Tibial artery (tissue), 4 donors: ENCODE measurements at regions not wholly inside any gene's neighbourhood (a gene's known extent, or its start where the extent isn't known, plus 50 kb on each side); places are given as distances from the start of the nearest gene placed in this dataset.

Source experiments
- DNase-seq, 2 donors: peaks; one replicate each; pipeline ENCODE4 v3.0.0-alpha.2; 2019
- H3K27ac ChIP-seq, 2 donors: fragments of 200-600 bp; sonication (generic) in 1 of 2; 1 replicate in 1 of 2; 2 replicates in 1 of 2; pipeline ENCODE4 v1.5.1; 2018 to 2019; ENCODE audit warnings: mild to moderate bottlenecking in 1 of 2
- H3K27me3 ChIP-seq, 2 donors: fragments of 200-600 bp; sonication (generic) in 1 of 2; one replicate each; pipeline versions ENCODE4 v1.5.1 to v1.6.0; 2016 to 2019
- H3K36me3 ChIP-seq, 3 donors: fragments of 200-600 bp; sonication (generic) in 2 of 3; one replicate each; pipeline ENCODE4 v1.5.1; 2016 to 2019; ENCODE audit warnings: mild to moderate bottlenecking in 2 of 3
- H3K4me1 ChIP-seq, 4 donors: fragments of 200-600 bp; sonication (generic) in 2 of 4; 1 replicate in 3 of 4; 2 replicates in 1 of 4; pipeline ENCODE4 v1.5.1; 2016 to 2019
- H3K4me3 ChIP-seq, 2 donors: fragments of 200-600 bp; sonication (generic) in 1 of 2; 1 replicate in 1 of 2; 2 replicates in 1 of 2; pipeline ENCODE4 v1.5.1; 2018 to 2019; ENCODE audit warnings: mild to moderate bottlenecking in 2 of 2
- H3K9me3 ChIP-seq, 3 donors: fragments of 200-600 bp; sonication (generic) in 1 of 3; one replicate each; pipeline ENCODE4 v1.5.1; 2016 to 2019
- intact Hi-C: fragments of 100-400 bp; cut with DNase I; formaldehyde crosslinking; loops from one replicate; pipeline ENCODE4 v1.15.0; 2023; ENCODE audit warnings: low total_unique reads
- TF ChIP-seq, protein P1 (sequence below), 2 experiments: fragments of 200-600 bp in 1 of 2; fragments of 450-650 bp in 1 of 2; IDR thresholded peaks; one replicate each; pipeline ENCODE4 v1.5.1; 2017 to 2019; ENCODE audit warnings: antibody characterized with exemption in 2 of 2, mild to moderate bottlenecking in 1 of 2, moderate library complexity in 1 of 2

DNA sequence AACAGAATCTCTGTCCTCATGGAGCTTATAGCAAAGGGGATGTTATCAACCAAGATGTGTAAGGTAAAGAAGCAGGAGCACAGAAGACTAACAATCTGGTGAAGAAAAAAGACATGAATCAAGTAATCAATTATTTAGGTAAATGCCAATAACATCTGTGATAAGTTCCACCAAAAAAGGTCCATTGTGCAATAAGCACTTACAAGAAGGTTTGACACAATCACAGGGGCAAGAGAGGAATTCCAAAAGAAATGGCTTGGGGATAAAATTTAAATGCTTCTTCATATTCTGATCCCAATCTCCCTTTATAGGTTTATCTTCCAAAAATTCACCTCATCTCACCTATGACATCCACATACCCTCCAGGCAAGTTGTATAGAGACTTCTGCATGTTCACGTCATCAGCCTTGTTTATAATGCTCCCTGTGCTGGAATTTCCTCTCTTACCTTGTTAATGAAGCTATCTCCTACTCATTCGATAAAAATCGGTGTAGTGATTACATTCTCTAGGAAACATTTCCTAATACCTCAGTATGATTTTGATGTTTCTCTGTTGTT is 53.6 kb upstream of the DPT start:
- intact Hi-C loops, result no loop called here
- no peaks in the 10 kb centered on the region for H3K27me3 ChIP-seq
- DNase-seq, result no peak
- no peak overlapping the region for H3K27ac ChIP-seq
- H3K36me3 ChIP-seq, result no peaks in the 10 kb centered on the region
- H3K4me1 ChIP-seq, result no peaks in the 10 kb centered on the region
- TF ChIP-seq, protein P1, sequence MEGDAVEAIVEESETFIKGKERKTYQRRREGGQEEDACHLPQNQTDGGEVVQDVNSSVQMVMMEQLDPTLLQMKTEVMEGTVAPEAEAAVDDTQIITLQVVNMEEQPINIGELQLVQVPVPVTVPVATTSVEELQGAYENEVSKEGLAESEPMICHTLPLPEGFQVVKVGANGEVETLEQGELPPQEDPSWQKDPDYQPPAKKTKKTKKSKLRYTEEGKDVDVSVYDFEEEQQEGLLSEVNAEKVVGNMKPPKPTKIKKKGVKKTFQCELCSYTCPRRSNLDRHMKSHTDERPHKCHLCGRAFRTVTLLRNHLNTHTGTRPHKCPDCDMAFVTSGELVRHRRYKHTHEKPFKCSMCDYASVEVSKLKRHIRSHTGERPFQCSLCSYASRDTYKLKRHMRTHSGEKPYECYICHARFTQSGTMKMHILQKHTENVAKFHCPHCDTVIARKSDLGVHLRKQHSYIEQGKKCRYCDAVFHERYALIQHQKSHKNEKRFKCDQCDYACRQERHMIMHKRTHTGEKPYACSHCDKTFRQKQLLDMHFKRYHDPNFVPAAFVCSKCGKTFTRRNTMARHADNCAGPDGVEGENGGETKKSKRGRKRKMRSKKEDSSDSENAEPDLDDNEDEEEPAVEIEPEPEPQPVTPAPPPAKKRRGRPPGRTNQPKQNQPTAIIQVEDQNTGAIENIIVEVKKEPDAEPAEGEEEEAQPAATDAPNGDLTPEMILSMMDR (IDR thresholded peaks at IDR 0.05), result no peak
- no peak overlapping the region for H3K4me3 ChIP-seq
- H3K9me3 ChIP-seq, result no peaks in the 10 kb centered on the region

DNA sequence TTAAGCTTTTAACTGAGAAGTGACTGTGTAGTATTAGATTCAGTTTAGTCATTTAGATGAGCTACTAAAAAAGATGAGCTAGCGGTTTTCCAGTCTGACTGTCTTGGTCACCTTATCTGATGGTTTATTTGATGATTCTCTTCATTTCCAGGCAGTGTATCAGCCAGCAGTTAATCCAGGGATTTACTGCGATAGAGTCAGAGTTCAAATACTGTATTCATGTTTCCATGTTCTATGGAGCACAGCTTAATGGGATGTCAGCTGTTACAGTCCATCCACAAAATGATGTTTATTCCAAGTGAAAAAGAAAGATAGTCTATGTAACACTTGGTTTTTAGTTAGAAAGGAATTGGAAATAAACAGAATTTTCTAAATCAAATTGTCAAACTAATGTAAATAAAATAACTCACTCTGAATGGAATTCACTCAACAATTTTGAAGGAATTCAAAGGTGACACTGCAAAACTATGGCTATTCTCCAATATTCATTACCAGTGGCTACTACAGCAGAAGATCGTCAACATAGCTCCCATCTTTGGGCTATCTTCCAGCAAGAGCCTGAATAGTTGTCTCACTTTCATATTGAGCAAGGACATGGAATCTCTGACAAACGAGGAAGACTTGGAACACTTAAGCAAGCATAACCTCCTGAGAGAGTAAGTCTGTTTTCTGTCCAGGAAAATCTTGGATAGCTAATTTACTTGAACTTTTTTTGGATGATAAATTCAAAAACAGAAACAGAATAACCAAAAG is 54.6 kb upstream of the DPT start:
- DNase-seq, result peak in 1 of 2 donors; percentile 28
- no peak overlapping the region for H3K4me3 ChIP-seq
- intact Hi-C loops, result no loop called here

DNA sequence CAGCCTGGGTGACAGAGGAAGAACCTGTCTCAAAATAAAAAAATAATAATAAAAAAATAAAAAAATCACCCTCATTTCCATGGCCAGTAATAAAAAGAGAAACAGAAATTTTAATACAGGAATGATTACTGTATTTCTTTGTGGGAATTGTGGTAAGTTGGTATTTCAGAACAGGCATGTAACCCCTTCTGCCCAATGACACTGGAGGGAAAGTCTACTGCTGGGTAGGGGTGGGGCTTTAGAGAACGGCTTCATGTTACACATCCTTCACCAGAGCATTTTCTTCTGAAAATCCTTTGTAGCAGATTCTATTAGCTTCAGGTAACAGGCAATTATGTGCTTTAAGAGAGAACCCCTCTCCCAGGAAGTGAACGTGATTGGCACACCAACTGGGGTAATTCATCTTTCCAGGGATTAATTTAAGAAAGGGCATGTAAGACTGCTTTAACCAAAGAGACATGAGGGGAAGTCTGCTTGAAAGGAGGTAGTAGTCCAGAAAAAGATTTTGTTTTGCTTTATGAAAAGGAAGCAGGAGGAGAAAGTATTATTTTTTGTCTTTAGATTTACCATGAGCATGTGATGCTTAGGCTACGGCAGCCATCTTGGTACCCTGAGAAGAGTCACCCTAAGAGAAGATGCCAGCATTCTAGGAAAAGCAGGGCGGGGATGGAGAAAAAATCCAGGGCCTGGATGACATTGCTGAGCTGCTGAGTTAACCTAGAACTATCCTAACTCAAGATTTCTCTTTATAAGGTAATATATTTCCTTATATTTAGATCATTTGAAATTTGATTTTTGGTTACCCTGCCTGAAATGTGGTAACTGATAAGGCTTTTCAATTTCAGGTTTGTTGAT is 57.7 kb upstream of the DPT start:
- DNase-seq, result no peak
- intact Hi-C loops, result no loop called here
- Histone ChIP-seq H3K36me3 (no peaks in the 10 kb centered on the region), H3K9me3 (no peaks in the 10 kb centered on the region), H3K4me3 (no peak overlapping the region), H3K27me3 (no peaks in the 10 kb centered on the region), H3K4me1 (no peaks in the 10 kb centered on the region), H3K27ac (no peak overlapping the region)
- TF ChIP-seq, protein P1 (IDR thresholded peaks at IDR 0.05), result no peak

More for the DNA sequence above, 54.6 kb upstream of the DPT start:
- no peaks in the 10 kb centered on the region for H3K27me3 ChIP-seq
- no peaks in the 10 kb centered on the region for H3K4me1 ChIP-seq
- no peaks in the 10 kb centered on the region for H3K9me3 ChIP-seq
- no peak overlapping the region for H3K27ac ChIP-seq
- TF ChIP-seq, protein P1 (IDR thresholded peaks at IDR 0.05), result no peak
- H3K36me3 ChIP-seq, result no peaks in the 10 kb centered on the region

DNA sequence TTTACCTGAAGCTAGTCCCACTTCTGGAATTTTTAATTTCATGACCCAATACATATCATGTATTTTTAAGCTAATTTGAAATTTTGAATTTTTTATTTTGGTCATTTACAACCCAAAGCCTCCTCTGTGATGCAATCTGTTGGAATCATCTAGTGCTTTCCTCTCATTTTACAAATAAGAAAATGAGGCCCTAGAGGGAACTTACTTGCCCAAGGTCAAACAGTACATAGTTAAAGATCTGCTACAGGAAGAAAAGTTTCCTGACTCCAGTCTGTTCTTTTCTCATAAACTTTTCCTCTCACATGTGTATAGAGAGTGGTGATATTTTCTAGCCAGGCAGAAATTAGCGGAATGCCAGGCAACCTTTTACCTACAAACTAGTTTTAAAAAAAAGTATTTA is 59.3 kb upstream of the DPT start:
- no peak overlapping the region for H3K27ac ChIP-seq
- H3K9me3 ChIP-seq, result no peaks in the 10 kb centered on the region
- H3K4me1 ChIP-seq, result no peaks in the 10 kb centered on the region
- no peaks in the 10 kb centered on the region for H3K36me3 ChIP-seq
- TF ChIP-seq, protein P1 (IDR thresholded peaks at IDR 0.05), result no peak
- no peaks in the 10 kb centered on the region for H3K27me3 ChIP-seq
- intact Hi-C loops, result no loop called here
- H3K4me3 ChIP-seq, result no peak overlapping the region
- no peak for DNase-seq

DNA sequence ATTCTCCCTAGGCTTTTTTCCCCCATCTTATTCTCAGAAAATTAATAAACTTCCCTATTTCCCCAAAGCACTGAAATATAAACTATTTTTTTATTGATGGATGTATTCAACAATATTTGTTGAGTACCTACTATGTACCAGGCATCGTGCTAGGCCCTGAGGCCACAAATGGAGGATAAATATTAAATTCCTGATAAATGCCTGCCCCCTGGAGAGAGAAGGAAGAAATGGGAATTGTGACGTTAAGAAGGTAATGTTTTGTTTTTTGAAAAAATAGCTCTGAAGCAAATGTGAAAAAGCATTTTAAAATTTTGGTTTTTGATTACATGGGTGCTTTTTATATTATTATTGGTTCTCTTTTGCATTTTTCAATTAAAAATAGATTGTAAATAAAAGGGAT is 60.5 kb upstream of the DPT start:
- Histone ChIP-seq H3K4me1 (no peaks in the 10 kb centered on the region), H3K4me3 (no peak overlapping the region), H3K9me3 (no peaks in the 10 kb centered on the region), H3K36me3 (no peaks in the 10 kb centered on the region), H3K27me3 (no peaks in the 10 kb centered on the region), H3K27ac (no peak overlapping the region)
- TF ChIP-seq, protein P1 (IDR thresholded peaks at IDR 0.05), result no peak
- no peak for DNase-seq
- intact Hi-C loops, result no loop called here
